Spleen (tissue), 11 donors: ENCODE measurements at regions not wholly inside any gene's neighbourhood (a gene's known extent, or its start where the extent isn't known, plus 50 kb on each side); places are given as distances from the start of the nearest gene placed in this dataset.

Experiments
- DNase-seq: peaks from one replicate; pipeline ENCODE4 v3.0.0-alpha.2; 2020
- H3K27ac ChIP-seq, 8 donors: fragments of 200-600 bp; sonication (generic) in 7 of 8; 1 replicate in 4 of 8; 2 replicates in 4 of 8; pipeline versions ENCODE4 v1.5.0 to v1.8.0; 2016 to 2021; ENCODE audit warnings: inconsistent platforms in 4 of 8, mild to moderate bottlenecking in 4 of 8, moderate library complexity in 1 of 8
- H3K27me3 ChIP-seq, 7 donors: fragments of 200-600 bp; sonication (generic) in 6 of 7; replicated peaks in 1 of 7; 1 replicate in 4 of 7; 2 replicates in 3 of 7; pipeline versions ENCODE4 v1.5.0 to v1.8.0; 2016 to 2021; ENCODE audit warnings: inconsistent platforms in 3 of 7, mild to moderate bottlenecking in 1 of 7
- H3K36me3 ChIP-seq, 6 donors: fragments of 200-600 bp; sonication (generic) in 5 of 6; 1 replicate in 4 of 6; 2 replicates in 2 of 6; pipeline versions ENCODE4 v1.5.0 to v1.8.0; 2016 to 2021; ENCODE audit warnings: inconsistent platforms in 2 of 6
- H3K4me1 ChIP-seq, 6 donors: fragments of 200-600 bp; sonication (generic) in 5 of 6; 1 replicate in 3 of 6; 2 replicates in 3 of 6; pipeline versions ENCODE4 v1.5.0 to v1.8.0; 2016 to 2021; ENCODE audit warnings: inconsistent platforms in 3 of 6
- H3K4me3 ChIP-seq, 8 donors: fragments of 200-600 bp; sonication (generic) in 7 of 8; 1 replicate in 4 of 8; 2 replicates in 4 of 8; pipeline versions ENCODE4 v1.5.0 to v1.8.0; 2016 to 2021; ENCODE audit warnings: inconsistent platforms in 4 of 8, mild to moderate bottlenecking in 4 of 8, moderate library complexity in 2 of 8
- H3K9me3 ChIP-seq, 8 donors: fragments of 200-600 bp; sonication (generic) in 7 of 8; 1 replicate in 4 of 8; 2 replicates in 4 of 8; pipeline versions ENCODE4 v1.5.0 to v1.8.0; 2016 to 2021; ENCODE audit warnings: inconsistent platforms in 4 of 8
- CTCF ChIP-seq, 11 experiments: fragments of 200-600 bp in 7 of 11; fragments of 450-650 bp in 4 of 11; sonication (generic) in 4 of 11; IDR thresholded peaks in 8 of 11; conservative IDR thresholded peaks in 3 of 11; 1 replicate in 7 of 11; 2 replicates in 4 of 11; pipeline versions ENCODE4 v1.4.0 to v1.8.0; 2016 to 2021; ENCODE audit warnings: antibody characterized with exemption in 11 of 11, inconsistent platforms in 4 of 11, mild to moderate bottlenecking in 1 of 11
- POLR2A ChIP-seq, 3 donors: fragments of 450-650 bp; IDR thresholded peaks; one replicate each; pipeline ENCODE4 v1.5.1; 2017; ENCODE audit warnings: antibody characterized with exemption in 3 of 3, mild to moderate bottlenecking in 1 of 3
- POLR2AphosphoS5 ChIP-seq, 3 donors: sonication (generic); formaldehyde crosslinking; IDR thresholded peaks; one replicate each; pipeline ENCODE4 v1.5.1; 2017; ENCODE audit warnings: antibody characterized with exemption in 3 of 3
- WGBS, 5 donors: extraction: QIAGEN DNeasy Blood & Tissue Kit in 3 of 5; methylation state at CpG; one replicate each; pipeline versions ENCODE4 v1.1.5 to v1.1.7; 2013 to 2018; 5-methylcytosine and 5-hydroxymethylcytosine counted together
- intact Hi-C: fragments of 100-400 bp; cut with DNase I; formaldehyde crosslinking; loops from one replicate; pipeline ENCODE4 v1.15.0; 2023; ENCODE audit warnings: low total_unique reads
- donor health status: healthy with polysubstance abuse.
- donor health status: DM: no; HTN: no; CAD: no; lungs with moderate emphysema.
- donor health status: DM: no; HTN: no; CAD: no.
- donor health status: Bipolar disorder and iron deficiency.
- donor health status: healthy.
- donor health status: DM: no; HTN: no; CAD: no.
- donor health status: DM: yes; HTN: yes; CAD: no.

- 80 to 92% (median 86%) methylated on average over 5 of the region's 5 CpGs for WGBS, 5 donors
- peaks cover 0 to 13% (median 3%) of the 10 kb centered on the region in 6 donors for H3K4me1 ChIP-seq
- H3K27me3 ChIP-seq: no peaks in the 10 kb centered on the region
- H3K4me3 ChIP-seq: no peak overlapping the region
- TF ChIP-seq POLR2AphosphoS5 (IDR thresholded peaks at IDR 0.05): no peak
- no peak for TF ChIP-seq CTCF (IDR thresholded peaks at IDR 0.05 in 8 of 11, conservative IDR thresholded peaks at IDR 0.05 in 3 of 11)
- no peak for TF ChIP-seq POLR2A (IDR thresholded peaks at IDR 0.05)
- H3K9me3 ChIP-seq: peaks cover 0 to 10% (median 0%) of the 10 kb centered on the region in 8 donors
- H3K36me3 ChIP-seq: no peaks in the 10 kb centered on the region
- no peak for DNase-seq
- no peak overlapping the region for H3K27ac ChIP-seq
- intact Hi-C loops: no loop called here
Observed at GRCh38 chr2:64307421-64307820, 146.5 kb upstream of the LGALSL start.

- TF ChIP-seq CTCF (IDR thresholded peaks at IDR 0.05 in 8 of 11, conservative IDR thresholded peaks at IDR 0.05 in 3 of 11) (no peak), POLR2AphosphoS5 (IDR thresholded peaks at IDR 0.05) (peak in 1 of 3 donors; percentile 34), POLR2A (IDR thresholded peaks at IDR 0.05) (no peak)
- no peak overlapping the region for H3K4me3 ChIP-seq
- no peaks in the 10 kb centered on the region for H3K27me3 ChIP-seq
- peaks cover 0 to 26% (median 8%) of the 10 kb centered on the region in 6 donors for H3K4me1 ChIP-seq
- DNase-seq: no peak
- H3K36me3 ChIP-seq: no peaks in the 10 kb centered on the region
- intact Hi-C loops: no loop called here
- H3K27ac ChIP-seq: peak overlapping the region in 4 of 8 donors; percentile 32 to 47 (median 40)
- 89 to 98% (median 95%) methylated on average over 15 to 17 of the region's 17 CpGs for WGBS, 5 donors
- no peaks in the 10 kb centered on the region for H3K9me3 ChIP-seq
Observed at GRCh38 chr2:64311191-64311910, 142.6 kb upstream of the LGALSL start.

- no peak overlapping the region for H3K4me3 ChIP-seq
- peak overlapping the region in 5 of 8 donors; percentile 32 to 47 (median 37) for H3K27ac ChIP-seq
Observed at GRCh38 chr2:64311948-64312621, 141.9 kb upstream of the LGALSL start.

More at GRCh38 chr2:64311948-64312621, 141.9 kb upstream of the LGALSL start:
- peaks cover 0 to 26% (median 8%) of the 10 kb centered on the region in 6 donors for H3K4me1 ChIP-seq
- H3K36me3 ChIP-seq: no peaks in the 10 kb centered on the region
- 54 to 79% (median 66%) methylated on average over 13 of the region's 13 CpGs for WGBS, 5 donors
- no peaks in the 10 kb centered on the region for H3K9me3 ChIP-seq
- no peaks in the 10 kb centered on the region for H3K27me3 ChIP-seq
- no peak for DNase-seq
- peak in 2 of 3 donors; percentile 46 to 57 for TF ChIP-seq POLR2AphosphoS5 (IDR thresholded peaks at IDR 0.05)
- peak in 7 of 11 experiments; percentile 11 to 51 (median 29) for TF ChIP-seq CTCF (IDR thresholded peaks at IDR 0.05 in 8 of 11, conservative IDR thresholded peaks at IDR 0.05 in 3 of 11)
- no peak for TF ChIP-seq POLR2A (IDR thresholded peaks at IDR 0.05)
- intact Hi-C loops: no loop called here
